HEK293 (cell line): ENCODE measurements at regions not wholly inside any gene's neighbourhood (a gene's known extent, or its start where the extent isn't known, plus 50 kb on each side); places are given as distances from the start of the nearest gene placed in this dataset.

Experiments used
- CTCF ChIA-PET: fragments of 350-600 bp; formaldehyde crosslinking; extraction: SDS; loops from one replicate; lab custom pipeline; 2021; ENCODE audit warnings: antibody characterized with exemption; lab: Yijun Ruan, JAX
- POLR2A ChIA-PET: fragments of 300-600 bp; formaldehyde crosslinking; extraction: SDS; loops from one replicate; lab custom pipeline; 2020; ENCODE audit warnings: antibody characterized with exemption, inconsistent platforms; lab: Yijun Ruan, JAX
- H3K27ac ChIP-seq: fragments of 200-500 bp; sonication (Bioruptor generic); 2 replicates; pipeline ENCODE4 v1.5.1; 2014; ENCODE audit warnings: low read depth, low read length, control low read depth, inconsistent platforms; ENCODE audit errors: extremely low read depth
- H3K36me3 ChIP-seq, 2 experiments: fragments of 200-500 bp in 1 of 2; sonication (Bioruptor generic) in 1 of 2; 1 replicate in 1 of 2; 2 replicates in 1 of 2; pipeline ENCODE4 v1.5.1; 2014 to 2017; ENCODE audit warnings: inconsistent platforms in 2 of 2, low read length in 2 of 2; ENCODE audit not compliant: control insufficient read depth in 2 of 2, insufficient read depth in 1 of 2
- H3K4me1 ChIP-seq: fragments of 200-500 bp; sonication (Bioruptor generic); 2 replicates; pipeline ENCODE4 v1.5.1; 2014; ENCODE audit warnings: mild to moderate bottlenecking, low read length, inconsistent platforms; ENCODE audit not compliant: control insufficient read depth, insufficient read depth
- H3K4me3 ChIP-seq: 2 replicates; pipeline ENCODE4 v1.5.1; 2011; ENCODE audit warnings: low read depth, mild to moderate bottlenecking, control low read depth, low read length, moderate library complexity
- H3K9me3 ChIP-seq: fragments of 200-500 bp; sonication (Bioruptor generic); 2 replicates; pipeline ENCODE4 v1.5.1; 2014; ENCODE audit warnings: low read depth, low read length, inconsistent platforms; ENCODE audit not compliant: control insufficient read depth, insufficient read depth
- GLIS2 ChIP-seq: fragments of 450-650 bp; formaldehyde crosslinking; IDR thresholded peaks from 2 replicates; pipeline ENCODE4 v1.5.1; 2016; ENCODE audit warnings: missing biosample characterization, missing genetic modification characterization
- OSR2 ChIP-seq: fragments of 450-650 bp; formaldehyde crosslinking; IDR thresholded peaks from 2 replicates; pipeline ENCODE4 v1.5.1; 2016; ENCODE audit warnings: missing biosample characterization, missing genetic modification characterization
- PBX3 ChIP-seq: sonication (generic); formaldehyde crosslinking; IDR thresholded peaks from 2 replicates; pipeline ENCODE4 v1.8.1; 2022; ENCODE audit warnings: mild to moderate bottlenecking, moderate library complexity, missing genetic modification reagents
- ZBTB17 ChIP-seq: fragments of 450-650 bp; formaldehyde crosslinking; IDR thresholded peaks from 2 replicates; pipeline ENCODE4 v1.5.1; 2016; ENCODE audit warnings: missing biosample characterization, missing genetic modification characterization
- ZNF202 ChIP-seq: fragments of 450-650 bp; formaldehyde crosslinking; IDR thresholded peaks from 2 replicates; pipeline ENCODE4 v1.5.1; 2016; ENCODE audit warnings: missing biosample characterization, missing genetic modification characterization, borderline replicate concordance
- ZNF26 ChIP-seq: fragments of 450-650 bp; formaldehyde crosslinking; IDR thresholded peaks from 2 replicates; pipeline ENCODE4 v1.5.1; 2016; ENCODE audit warnings: missing biosample characterization, missing genetic modification characterization
- ZNF280D ChIP-seq: fragments of 450-650 bp; formaldehyde crosslinking; IDR thresholded peaks from 2 replicates; pipeline ENCODE4 v1.5.1; 2016; ENCODE audit warnings: missing biosample characterization, missing genetic modification characterization
- ZNF37A ChIP-seq: fragments of 450-650 bp; IDR thresholded peaks from 2 replicates; pipeline ENCODE4 v1.5.1; 2018; ENCODE audit warnings: missing biosample characterization, missing genetic modification characterization
- ZNF449 ChIP-seq: fragments of 450-650 bp; formaldehyde crosslinking; IDR thresholded peaks from 2 replicates; pipeline ENCODE4 v1.5.1; 2017; ENCODE audit warnings: missing biosample characterization, mild to moderate bottlenecking, missing genetic modification characterization, moderate library complexity
- ZNF548 ChIP-seq: fragments of 450-650 bp; formaldehyde crosslinking; IDR thresholded peaks from 2 replicates; pipeline ENCODE4 v1.5.1; 2016; ENCODE audit warnings: missing biosample characterization, missing genetic modification characterization
- ZNF571 ChIP-seq: fragments of 450-650 bp; formaldehyde crosslinking; IDR thresholded peaks from 2 replicates; pipeline ENCODE4 v1.5.0; 2017; ENCODE audit warnings: missing biosample characterization, missing genetic modification characterization
- ZNF585B ChIP-seq: fragments of 450-650 bp; formaldehyde crosslinking; IDR thresholded peaks from 2 replicates; pipeline ENCODE4 v1.5.1; 2016; ENCODE audit warnings: missing biosample characterization, missing genetic modification characterization
- ZNF670 ChIP-seq: fragments of 450-650 bp; formaldehyde crosslinking; IDR thresholded peaks from 2 replicates; pipeline ENCODE4 v1.5.1; 2016; ENCODE audit warnings: missing biosample characterization, missing genetic modification characterization, low read depth

- POLR2A ChIA-PET, result no interaction called here
- no peak overlapping the region for H3K27ac ChIP-seq
- CTCF ChIA-PET, result no interaction called here
Observed at GRCh38 chr12:127819056-127819455, 447.9 kb upstream of the TMEM132C start.

GRCh38 chr12:127820271-127820670 is 446.7 kb upstream of the TMEM132C start:
- Histone ChIP-seq H3K27ac (no peak overlapping the region), H3K9me3 (no peaks in the 10 kb centered on the region), H3K4me1 (no peaks in the 10 kb centered on the region), H3K36me3 (no peaks in the 10 kb centered on the region), H3K4me3 (no peak overlapping the region)
- ChIA-PET POLR2A (no interaction called here), CTCF (interaction anchor here (0.6 kb wide), 1 partner anchor 26 kb away, joined by 5 read pairs; no protein-coding TSS in a partner anchor)
- TF ChIP-seq ZBTB17 (no peak), ZNF202 (tag by site-specific recombination) (no peak), ZNF548 (tag by site-specific recombination) (no peak)

More at GRCh38 chr12:127819056-127819455, 447.9 kb upstream of the TMEM132C start:
- Histone ChIP-seq H3K4me1 (no peaks in the 10 kb centered on the region), H3K36me3 (no peaks in the 10 kb centered on the region), H3K4me3 (no peak overlapping the region), H3K9me3 (no peaks in the 10 kb centered on the region)
- no peak for TF ChIP-seq ZNF37A (tag by site-specific recombination)
- no peak for TF ChIP-seq ZNF571 (tag by site-specific recombination)
- TF ChIP-seq ZNF670, result no peak
- TF ChIP-seq OSR2, result no peak
- no peak for TF ChIP-seq ZNF585B
- TF ChIP-seq GLIS2 (tag by site-specific recombination), result no peak
- TF ChIP-seq PBX3, result no peak

GRCh38 chr12:127820846-127821245 is 446.1 kb upstream of the TMEM132C start:
- no peak for TF ChIP-seq ZNF280D (tag by site-specific recombination)
- no peak for TF ChIP-seq ZNF449 (tag by site-specific recombination)
- no peak for TF ChIP-seq ZNF26
- no peak overlapping the region for H3K4me3 ChIP-seq
- CTCF ChIA-PET, result interaction anchor here (0.6 kb wide), 1 partner anchor 27 kb away, joined by 5 read pairs; no protein-coding TSS in a partner anchor
- H3K36me3 ChIP-seq, result no peaks in the 10 kb centered on the region
- POLR2A ChIA-PET, result no interaction called here
- no peaks in the 10 kb centered on the region for H3K4me1 ChIP-seq
- H3K27ac ChIP-seq, result no peak overlapping the region
- no peaks in the 10 kb centered on the region for H3K9me3 ChIP-seq
